Liver (tissue), 8 donors: ENCODE measurements at regions not wholly inside any gene's neighbourhood (a gene's known extent, or its start where the extent isn't known, plus 50 kb on each side); places are given as distances from the start of the nearest gene placed in this dataset.

Experiments used
- DNase-seq: peaks from one replicate; pipeline ENCODE4 v3.0.0-alpha.2; 2017; ENCODE audit warnings: low spot score
- H3K27ac ChIP-seq, 2 donors: one replicate each; pipeline ENCODE4 v1.7.0; 2013; ENCODE audit warnings: inconsistent platforms in 2 of 2, low read length in 2 of 2, control low read depth in 1 of 2, low read depth in 1 of 2, mild to moderate bottlenecking in 1 of 2
- H3K27me3 ChIP-seq, 4 donors: one replicate each; pipeline versions ENCODE4 v1.6.1 to v1.7.0; 2013; ENCODE audit warnings: low read length in 3 of 4, inconsistent platforms in 1 of 4, mild to moderate bottlenecking in 1 of 4, moderate library complexity in 1 of 4; ENCODE audit not compliant: control insufficient read depth in 4 of 4, insufficient read depth in 4 of 4
- H3K36me3 ChIP-seq, 4 donors: one replicate each; pipeline versions ENCODE4 v1.6.1 to v1.7.0; 2013; ENCODE audit warnings: low read length in 3 of 4, mild to moderate bottlenecking in 3 of 4, low read depth in 1 of 4, moderate library complexity in 1 of 4; ENCODE audit not compliant: control insufficient read depth in 4 of 4, insufficient read depth in 3 of 4
- H3K4me1 ChIP-seq, 4 donors: one replicate each; pipeline versions ENCODE4 v1.6.1 to v1.7.0; 2013; ENCODE audit warnings: low read length in 3 of 4, mild to moderate bottlenecking in 3 of 4, moderate library complexity in 1 of 4; ENCODE audit not compliant: control insufficient read depth in 4 of 4, insufficient read depth in 4 of 4
- H3K4me3 ChIP-seq, 3 donors: one replicate each; pipeline versions ENCODE4 v1.6.1 to v1.7.0; 2013; ENCODE audit warnings: low read length in 3 of 3, control low read depth in 1 of 3, low read depth in 1 of 3, mild to moderate bottlenecking in 1 of 3
- H3K9ac ChIP-seq, 2 donors: one replicate each; pipeline ENCODE4 v1.7.0; 2013; ENCODE audit warnings: low read length in 2 of 2, mild to moderate bottlenecking in 2 of 2, moderate library complexity in 2 of 2, control low read depth in 1 of 2, low read depth in 1 of 2
- H3K9me3 ChIP-seq, 4 donors: one replicate each; pipeline versions ENCODE4 v1.6.1 to v1.7.0; 2013; ENCODE audit warnings: low read length in 3 of 4; ENCODE audit not compliant: control insufficient read depth in 4 of 4
- ATF3 ChIP-seq: IDR thresholded peaks from 2 replicates; pipeline ENCODE4 v1.6.1; 2016; ENCODE audit warnings: antibody characterized with exemption
- CTCF ChIP-seq: fragments of 150-350 bp; IDR thresholded peaks from 2 replicates; pipeline ENCODE4 v1.5.1; 2017; ENCODE audit warnings: improper control_type of control experiment, low read depth, low read length; ENCODE audit not compliant: missing input control
- EGR1 ChIP-seq, 2 donors: IDR thresholded peaks; 2 replicates each; pipeline ENCODE4 v1.6.1; 2016 to 2018; ENCODE audit warnings: antibody characterized with exemption in 2 of 2, low read depth in 2 of 2
- FOXA1 ChIP-seq: IDR thresholded peaks from 2 replicates; pipeline ENCODE4 v1.6.1; 2016; ENCODE audit warnings: antibody characterized with exemption
- FOXA2 ChIP-seq: IDR thresholded peaks from 2 replicates; pipeline ENCODE4 v1.6.1; 2016; ENCODE audit warnings: antibody characterized with exemption
- HNF4A ChIP-seq, 2 donors: conservative IDR thresholded peaks; 2 replicates each; pipeline ENCODE4 v1.6.1; 2016; ENCODE audit warnings: antibody characterized with exemption in 2 of 2, mild to moderate bottlenecking in 2 of 2
- HNF4G ChIP-seq: IDR thresholded peaks from 2 replicates; pipeline ENCODE4 v1.6.1; 2016; ENCODE audit warnings: antibody characterized with exemption
- MAX ChIP-seq: IDR thresholded peaks from 2 replicates; pipeline ENCODE4 v1.6.1; 2016; ENCODE audit warnings: antibody characterized with exemption
- NR2F2 ChIP-seq: IDR thresholded peaks from 2 replicates; pipeline ENCODE4 v1.6.1; 2016; ENCODE audit warnings: antibody characterized with exemption
- RAD21 ChIP-seq, 2 donors: IDR thresholded peaks; 2 replicates each; pipeline ENCODE4 v1.6.1; 2016; ENCODE audit warnings: antibody characterized with exemption in 2 of 2, mild to moderate bottlenecking in 2 of 2
- RXRA ChIP-seq, 2 donors: IDR thresholded peaks; 2 replicates each; pipeline ENCODE4 v1.6.1; 2017 to 2018; ENCODE audit warnings: antibody characterized with exemption in 2 of 2, mild to moderate bottlenecking in 1 of 2
- SP1 ChIP-seq: IDR thresholded peaks from 2 replicates; pipeline ENCODE4 v1.6.1; 2018; ENCODE audit warnings: antibody characterized with exemption, mild to moderate bottlenecking
- YY1 ChIP-seq: IDR thresholded peaks from 2 replicates; pipeline ENCODE4 v1.6.1; 2016; ENCODE audit warnings: antibody characterized with exemption, mild to moderate bottlenecking
- ZBTB33 ChIP-seq: IDR thresholded peaks from 2 replicates; pipeline ENCODE4 v1.6.1; 2016; ENCODE audit warnings: antibody characterized with exemption
- WGBS: extraction: QIAGEN DNeasy Blood & Tissue Kit; methylation state at CpG from one replicate; pipeline ENCODE4 v1.1.7; 2013; 5-methylcytosine and 5-hydroxymethylcytosine counted together
- donor health status: healthy.
- donor health status: healthy.
- donor health status: healthy.
- donor health status: healthy.
- donor health status: healthy.

GRCh38 chr12:28610401-28611114, 420.3 kb downstream of the CCDC91 start:
- Histone ChIP-seq H3K4me3 (no peak overlapping the region), H3K9me3 (peaks cover 0 to 10% (median 5%) of the 10 kb centered on the region in 4 donors), H3K27ac (no peak overlapping the region), H3K27me3 (no peaks in the 10 kb centered on the region), H3K36me3 (no peaks in the 10 kb centered on the region), H3K9ac (no peak overlapping the region), H3K4me1 (no peaks in the 10 kb centered on the region)
- 69% methylated on average over 3 of the region's 3 CpGs for WGBS
- no peak for DNase-seq
- TF ChIP-seq RAD21 (IDR thresholded peaks at IDR 0.05) = no peak
- no peak for TF ChIP-seq SP1
- no peak for TF ChIP-seq RXRA (IDR thresholded peaks at IDR 0.05)
- TF ChIP-seq HNF4G = no peak
- no peak for TF ChIP-seq EGR1 (IDR thresholded peaks at IDR 0.05; ENCODE audit: low read depth in 2 of 2)
- TF ChIP-seq YY1 = no peak
- no peak for TF ChIP-seq ATF3
- TF ChIP-seq MAX = no peak

- Histone ChIP-seq H3K36me3 (no peaks in the 10 kb centered on the region), H3K9ac (no peak overlapping the region), H3K27ac (no peak overlapping the region), H3K4me1 (no peaks in the 10 kb centered on the region), H3K9me3 (peaks cover 0 to 10% (median 5%) of the 10 kb centered on the region in 4 donors), H3K4me3 (no peak overlapping the region), H3K27me3 (no peaks in the 10 kb centered on the region)
- TF ChIP-seq FOXA2 = no peak
- no peak for TF ChIP-seq NR2F2
- TF ChIP-seq SP1 = no peak
- TF ChIP-seq RXRA (IDR thresholded peaks at IDR 0.05) = no peak
- TF ChIP-seq HNF4A (conservative IDR thresholded peaks at IDR 0.05) = no peak
- DNase-seq = no peak
Measured at GRCh38 chr12:28611115-28611435, 420.8 kb downstream of the CCDC91 start.

GRCh38 chr12:28611449-28611848, 421.2 kb downstream of the CCDC91 start:
- H3K27me3 ChIP-seq = no peaks in the 10 kb centered on the region
- no peak for DNase-seq
- no peaks in the 10 kb centered on the region for H3K4me1 ChIP-seq
- H3K27ac ChIP-seq = no peak overlapping the region
- H3K9me3 ChIP-seq = peaks cover 0 to 10% (median 5%) of the 10 kb centered on the region in 4 donors
- WGBS = 66% methylated on average over 2 of the region's 2 CpGs
- no peak overlapping the region for H3K4me3 ChIP-seq
- no peak overlapping the region for H3K9ac ChIP-seq
- H3K36me3 ChIP-seq = no peaks in the 10 kb centered on the region
- TF ChIP-seq FOXA1 (no peak), CTCF (no peak), RAD21 (IDR thresholded peaks at IDR 0.05) (no peak), MAX (no peak), SP1 (no peak), ZBTB33 (no peak), EGR1 (IDR thresholded peaks at IDR 0.05; ENCODE audit: low read depth in 2 of 2) (no peak), RXRA (IDR thresholded peaks at IDR 0.05) (no peak)
